ENCODE measurements at regions not wholly inside any gene's neighbourhood (a gene's known extent, or its start where the extent isn't known, plus 50 kb on each side); places are given as distances from the start of the nearest gene placed in this dataset.

GRCh38 chr13:77391475-77391874 is 64.6 kb upstream of the MYCBP2 start:
- Histone ChIP-seq H3K4me3 (ENCODE audit: low read depth, low read length) (no peak overlapping the region), H3K36me3 (replicated peaks) (no peaks in the 10 kb centered on the region), H3K27me3 (replicated peaks) (no peaks in the 10 kb centered on the region), H3K27ac (no peak overlapping the region)
- no peak for TF ChIP-seq CTCF (IDR thresholded peaks at IDR 0.05; ENCODE audit: low read depth, low read length, missing control alignments)
- in situ Hi-C loops (cut with HindIII; ENCODE audit: low pct_ligation_motif_present, low sequenced_read_pairs) = no loop called here
- no peak for DNase-seq

GRCh38 chr13:77390391-77390790 is 63.5 kb upstream of the MYCBP2 start:
- Histone ChIP-seq H3K27me3 (replicated peaks) (no peaks in the 10 kb centered on the region), H3K4me3 (ENCODE audit: low read depth, low read length) (no peak overlapping the region), H3K36me3 (replicated peaks) (no peaks in the 10 kb centered on the region), H3K27ac (no peak overlapping the region)
- TF ChIP-seq CTCF (IDR thresholded peaks at IDR 0.05; ENCODE audit: low read depth, low read length, missing control alignments) = no peak
- in situ Hi-C loops (cut with HindIII; ENCODE audit: low pct_ligation_motif_present, low sequenced_read_pairs) = no loop called here
- DNase-seq = no peak

GRCh38 chr13:77389625-77390000 is 62.7 kb upstream of the MYCBP2 start:
- in situ Hi-C loops (cut with HindIII; ENCODE audit: low pct_ligation_motif_present, low sequenced_read_pairs) = no loop called here
- Histone ChIP-seq H3K4me3 (ENCODE audit: low read depth, low read length) (no peak overlapping the region), H3K36me3 (replicated peaks) (no peaks in the 10 kb centered on the region), H3K27me3 (replicated peaks) (no peaks in the 10 kb centered on the region), H3K27ac (no peak overlapping the region)
- no peak for DNase-seq
- no peak for TF ChIP-seq CTCF (IDR thresholded peaks at IDR 0.05; ENCODE audit: low read depth, low read length, missing control alignments)

- H3K4me3 ChIP-seq (ENCODE audit: low read depth, low read length) = no peak overlapping the region
- H3K27me3 ChIP-seq (replicated peaks) = no peaks in the 10 kb centered on the region
- no peak for DNase-seq
- in situ Hi-C loops (cut with HindIII; ENCODE audit: low pct_ligation_motif_present, low sequenced_read_pairs) = no loop called here
- no peak for TF ChIP-seq CTCF (IDR thresholded peaks at IDR 0.05; ENCODE audit: low read depth, low read length, missing control alignments)
- H3K36me3 ChIP-seq (replicated peaks) = no peaks in the 10 kb centered on the region
- no peak overlapping the region for H3K27ac ChIP-seq
These were observed 62.2 kb upstream of the MYCBP2 start for GRCh38 chr13:77388944-77389624.

- H3K27ac ChIP-seq = no peak overlapping the region
- H3K4me3 ChIP-seq (ENCODE audit: low read depth, low read length) = no peak overlapping the region
- H3K36me3 ChIP-seq (replicated peaks) = no peaks in the 10 kb centered on the region
- H3K27me3 ChIP-seq (replicated peaks) = no peaks in the 10 kb centered on the region
- no peak for TF ChIP-seq CTCF (IDR thresholded peaks at IDR 0.05; ENCODE audit: low read depth, low read length, missing control alignments)
- DNase-seq = no peak
- in situ Hi-C loops (cut with HindIII; ENCODE audit: low pct_ligation_motif_present, low sequenced_read_pairs) = no loop called here
These were observed 60.8 kb upstream of the MYCBP2 start for GRCh38 chr13:77387607-77388200.

Measured in brain microvascular endothelial cell (primary cell).